ENCODE measurements at regions not wholly inside any gene's neighbourhood (a gene's known extent, or its start where the extent isn't known, plus 50 kb on each side); places are given as distances from the start of the nearest gene placed in this dataset.

GRCh38 chr2:185174353-185174752 is 564.3 kb upstream of the FSIP2 start:
- Histone ChIP-seq H3K4me3 (no peak overlapping the region), H3K27me3 (no peaks in the 10 kb centered on the region), H3K4me1 (no peaks in the 10 kb centered on the region), H3K27ac (no peak overlapping the region), H3K9me3 (no peaks in the 10 kb centered on the region), H3K36me3 (no peaks in the 10 kb centered on the region)
- ATAC-seq (no peak), DNase-seq (no peak)
- no peak for TF ChIP-seq CTCF (IDR thresholded peaks at IDR 0.05)
- intact Hi-C loops (cut with DNase I) = no loop called here

GRCh38 chr2:185179743-185180142 is 558.9 kb upstream of the FSIP2 start:
- no peak overlapping the region for H3K4me3 ChIP-seq
- DNase-seq (no peak), ATAC-seq (no peak)
- peaks cover 0 to 4% of the 10 kb centered on the region in 2 donors for H3K9me3 ChIP-seq
- no peak for TF ChIP-seq CTCF (IDR thresholded peaks at IDR 0.05)
- no peaks in the 10 kb centered on the region for H3K27me3 ChIP-seq
- H3K4me1 ChIP-seq = no peaks in the 10 kb centered on the region
- no peak overlapping the region for H3K27ac ChIP-seq
- no peaks in the 10 kb centered on the region for H3K36me3 ChIP-seq
- intact Hi-C loops (cut with DNase I) = no loop called here

- ATAC-seq (no peak), DNase-seq (no peak)
- H3K9me3 ChIP-seq = peaks cover 0 to 12% of the 10 kb centered on the region in 2 donors
- TF ChIP-seq CTCF (IDR thresholded peaks at IDR 0.05) = no peak
- H3K4me3 ChIP-seq = no peak overlapping the region
- H3K27me3 ChIP-seq = no peaks in the 10 kb centered on the region
- no peak overlapping the region for H3K27ac ChIP-seq
- no peaks in the 10 kb centered on the region for H3K36me3 ChIP-seq
- intact Hi-C loops (cut with DNase I) = no loop called here
- H3K4me1 ChIP-seq = no peaks in the 10 kb centered on the region
These were observed 556.7 kb upstream of the FSIP2 start for GRCh38 chr2:185181901-185182300.

- peaks cover 0 to 12% of the 10 kb centered on the region in 2 donors for H3K9me3 ChIP-seq
- H3K36me3 ChIP-seq = no peaks in the 10 kb centered on the region
- ATAC-seq (no peak), DNase-seq (peak in 1 of 4 donors; percentile 33)
- no peak overlapping the region for H3K27ac ChIP-seq
- intact Hi-C loops (cut with DNase I) = no loop called here
- H3K4me1 ChIP-seq = no peaks in the 10 kb centered on the region
- no peak for TF ChIP-seq CTCF (IDR thresholded peaks at IDR 0.05)
- H3K4me3 ChIP-seq = no peak overlapping the region
- no peaks in the 10 kb centered on the region for H3K27me3 ChIP-seq
These were observed 553.6 kb upstream of the FSIP2 start for GRCh38 chr2:185185044-185185443.

GRCh38 chr2:185187421-185187820 is 551.2 kb upstream of the FSIP2 start:
- intact Hi-C loops (cut with DNase I) = no loop called here
- no peak for TF ChIP-seq CTCF (IDR thresholded peaks at IDR 0.05)
- no peaks in the 10 kb centered on the region for H3K36me3 ChIP-seq
- no peak overlapping the region for H3K27ac ChIP-seq
- no peaks in the 10 kb centered on the region for H3K4me1 ChIP-seq
- H3K27me3 ChIP-seq = no peaks in the 10 kb centered on the region
- DNase-seq = no peak
- no peak overlapping the region for H3K4me3 ChIP-seq
- H3K9me3 ChIP-seq = peaks cover 0 to 16% of the 10 kb centered on the region in 2 donors
- no peak for ATAC-seq

Measured in left lung (tissue), 4 donors.